ENCODE measurements at regions not wholly inside any gene's neighbourhood (a gene's known extent, or its start where the extent isn't known, plus 50 kb on each side); places are given as distances from the start of the nearest gene placed in this dataset.

GRCh38 chr5:44252545-44252944 lies 136.7 kb downstream of the FGF10 start:
- no peak overlapping the region for H4K5ac ChIP-seq (ENCODE audit: low read length)
- no peak overlapping the region for H3K9ac ChIP-seq (ENCODE audit: low read length)
- peak overlapping the region; percentile 4 for H2BK15ac ChIP-seq (replicated peaks; ENCODE audit: low read depth)
- H3K27ac ChIP-seq (ENCODE audit: low read depth, low read length) = no peak overlapping the region
- no peak overlapping the region for H3K4me2 ChIP-seq (ENCODE audit: low read length)
- H4K8ac ChIP-seq (ENCODE audit: low read depth, low read length) = no peak overlapping the region
- no peak overlapping the region for H3K18ac ChIP-seq (ENCODE audit: low read length)
- H3K23ac ChIP-seq (ENCODE audit: low read length) = no peak overlapping the region
- no peak overlapping the region for H3K4ac ChIP-seq (ENCODE audit: low read depth, low read length)
- H2AK5ac ChIP-seq (ENCODE audit: low read length) = no peak overlapping the region
- no peaks in the 10 kb centered on the region for H3K27me3 ChIP-seq (ENCODE audit: insufficient read depth, low read length, poor library complexity)
- DNase-seq = no peak
- H3K79me1 ChIP-seq (ENCODE audit: low read length) = no peaks in the 10 kb centered on the region
- H2BK120ac ChIP-seq (ENCODE audit: low read depth, low read length) = no peak overlapping the region
- H3K56ac ChIP-seq (ENCODE audit: low read length) = no peak overlapping the region
- no peak overlapping the region for H2BK5ac ChIP-seq (ENCODE audit: low read length)
- H3K4me1 ChIP-seq (ENCODE audit: control insufficient read depth, low read depth, low read length) = peaks cover 3% of the 10 kb centered on the region
- no CpG with 5 or more reads among the region's 2 CpGs for WGBS (ENCODE audit: extremely low coverage, insufficient coverage, low lambda C conversion rate)
- no peaks in the 10 kb centered on the region for H3K79me2 ChIP-seq (ENCODE audit: control insufficient read depth, insufficient read depth, low read length)
- no peaks in the 10 kb centered on the region for H3K36me3 ChIP-seq (ENCODE audit: control insufficient read depth, insufficient read depth, low read length)
- H3K4me3 ChIP-seq (ENCODE audit: low read length) = no peak overlapping the region

GRCh38 chr5:44246986-44247385 lies 142.2 kb downstream of the FGF10 start:
- H3K18ac ChIP-seq (ENCODE audit: low read length) = no peak overlapping the region
- no peak overlapping the region for H3K4ac ChIP-seq (ENCODE audit: low read depth, low read length)
- H3K56ac ChIP-seq (ENCODE audit: low read length) = no peak overlapping the region
- H3K27ac ChIP-seq (ENCODE audit: low read depth, low read length) = no peak overlapping the region
- no peak overlapping the region for H2BK5ac ChIP-seq (ENCODE audit: low read length)
- no peaks in the 10 kb centered on the region for H3K36me3 ChIP-seq (ENCODE audit: control insufficient read depth, insufficient read depth, low read length)
- no peak overlapping the region for H4K8ac ChIP-seq (ENCODE audit: low read depth, low read length)
- no peak overlapping the region for H2AK5ac ChIP-seq (ENCODE audit: low read length)
- H3K4me1 ChIP-seq (ENCODE audit: control insufficient read depth, low read depth, low read length) = no peaks in the 10 kb centered on the region
- no peak overlapping the region for H3K4me2 ChIP-seq (ENCODE audit: low read length)
- no peak overlapping the region for H2BK120ac ChIP-seq (ENCODE audit: low read depth, low read length)
- no peak overlapping the region for H3K23ac ChIP-seq (ENCODE audit: low read length)
- no peak overlapping the region for H4K5ac ChIP-seq (ENCODE audit: low read length)
- H3K4me3 ChIP-seq (ENCODE audit: low read length) = no peak overlapping the region
- no peak overlapping the region for H3K9ac ChIP-seq (ENCODE audit: low read length)
- H3K79me1 ChIP-seq (ENCODE audit: low read length) = no peaks in the 10 kb centered on the region
- H3K27me3 ChIP-seq (ENCODE audit: insufficient read depth, low read length, poor library complexity) = no peaks in the 10 kb centered on the region
- no peaks in the 10 kb centered on the region for H3K79me2 ChIP-seq (ENCODE audit: control insufficient read depth, insufficient read depth, low read length)
- H2BK15ac ChIP-seq (replicated peaks; ENCODE audit: low read depth) = no peak overlapping the region
- no peak for DNase-seq
- WGBS (ENCODE audit: extremely low coverage, insufficient coverage, low lambda C conversion rate) = no CpG with 5 or more reads among the region's 2 CpGs

GRCh38 chr5:44245935-44246334 lies 143.3 kb downstream of the FGF10 start:
- H3K27me3 ChIP-seq (ENCODE audit: insufficient read depth, low read length, poor library complexity) = no peaks in the 10 kb centered on the region
- no peaks in the 10 kb centered on the region for H3K79me1 ChIP-seq (ENCODE audit: low read length)
- no peaks in the 10 kb centered on the region for H3K4me1 ChIP-seq (ENCODE audit: control insufficient read depth, low read depth, low read length)
- no peaks in the 10 kb centered on the region for H3K36me3 ChIP-seq (ENCODE audit: control insufficient read depth, insufficient read depth, low read length)
- no CpG with 5 or more reads among the region's 1 CpG for WGBS (ENCODE audit: extremely low coverage, insufficient coverage, low lambda C conversion rate)
- H2AK5ac ChIP-seq (ENCODE audit: low read length) = no peak overlapping the region
- H2BK5ac ChIP-seq (ENCODE audit: low read length) = no peak overlapping the region
- no peak overlapping the region for H4K8ac ChIP-seq (ENCODE audit: low read depth, low read length)
- H3K4me2 ChIP-seq (ENCODE audit: low read length) = no peak overlapping the region
- H4K5ac ChIP-seq (ENCODE audit: low read length) = no peak overlapping the region
- H2BK120ac ChIP-seq (ENCODE audit: low read depth, low read length) = no peak overlapping the region
- no peak for DNase-seq
- H3K79me2 ChIP-seq (ENCODE audit: control insufficient read depth, insufficient read depth, low read length) = no peaks in the 10 kb centered on the region
- H3K18ac ChIP-seq (ENCODE audit: low read length) = no peak overlapping the region
- H3K4me3 ChIP-seq (ENCODE audit: low read length) = no peak overlapping the region
- H2BK15ac ChIP-seq (replicated peaks; ENCODE audit: low read depth) = no peak overlapping the region
- no peak overlapping the region for H3K23ac ChIP-seq (ENCODE audit: low read length)
- H3K4ac ChIP-seq (ENCODE audit: low read depth, low read length) = no peak overlapping the region
- H3K27ac ChIP-seq (ENCODE audit: low read depth, low read length) = no peak overlapping the region
- no peak overlapping the region for H3K9ac ChIP-seq (ENCODE audit: low read length)
- H3K56ac ChIP-seq (ENCODE audit: low read length) = no peak overlapping the region

- no peak for DNase-seq
- Histone ChIP-seq H3K56ac (ENCODE audit: low read length) (no peak overlapping the region), H3K4me2 (ENCODE audit: low read length) (no peak overlapping the region), H4K8ac (ENCODE audit: low read depth, low read length) (no peak overlapping the region), H3K79me1 (ENCODE audit: low read length) (no peaks in the 10 kb centered on the region), H2BK5ac (ENCODE audit: low read length) (no peak overlapping the region), H3K79me2 (ENCODE audit: control insufficient read depth, insufficient read depth, low read length) (no peaks in the 10 kb centered on the region), H2AK5ac (ENCODE audit: low read length) (no peak overlapping the region), H3K4me3 (ENCODE audit: low read length) (no peak overlapping the region), H3K23ac (ENCODE audit: low read length) (no peak overlapping the region), H4K5ac (ENCODE audit: low read length) (no peak overlapping the region), H2BK15ac (replicated peaks; ENCODE audit: low read depth) (no peak overlapping the region), H3K18ac (ENCODE audit: low read length) (no peak overlapping the region), H2BK120ac (ENCODE audit: low read depth, low read length) (no peak overlapping the region), H3K4ac (ENCODE audit: low read depth, low read length) (no peak overlapping the region), H3K27me3 (ENCODE audit: insufficient read depth, low read length, poor library complexity) (no peaks in the 10 kb centered on the region), H3K27ac (ENCODE audit: low read depth, low read length) (no peak overlapping the region), H3K9ac (ENCODE audit: low read length) (no peak overlapping the region), H3K36me3 (ENCODE audit: control insufficient read depth, insufficient read depth, low read length) (no peaks in the 10 kb centered on the region), H3K4me1 (ENCODE audit: control insufficient read depth, low read depth, low read length) (no peaks in the 10 kb centered on the region)
- WGBS (ENCODE audit: extremely low coverage, insufficient coverage, low lambda C conversion rate) = no CpG with 5 or more reads among the region's 1 CpG
Measured at GRCh38 chr5:44242791-44243190, 146.4 kb downstream of the FGF10 start.

- H3K56ac ChIP-seq (ENCODE audit: low read length) = peak overlapping the region; percentile 38
- no peak overlapping the region for H2BK120ac ChIP-seq (ENCODE audit: low read depth, low read length)
- no peak overlapping the region for H3K23ac ChIP-seq (ENCODE audit: low read length)
- peak; percentile 28 for DNase-seq
- H2BK5ac ChIP-seq (ENCODE audit: low read length) = peak overlapping the region; percentile 56
- H2AK5ac ChIP-seq (ENCODE audit: low read length) = no peak overlapping the region
- no peak overlapping the region for H3K27ac ChIP-seq (ENCODE audit: low read depth, low read length)
- peak overlapping the region; percentile 86 for H3K4ac ChIP-seq (ENCODE audit: low read depth, low read length)
- no peak overlapping the region for H3K4me2 ChIP-seq (ENCODE audit: low read length)
- no peaks in the 10 kb centered on the region for H3K36me3 ChIP-seq (ENCODE audit: control insufficient read depth, insufficient read depth, low read length)
- H4K5ac ChIP-seq (ENCODE audit: low read length) = no peak overlapping the region
- H3K79me1 ChIP-seq (ENCODE audit: low read length) = no peaks in the 10 kb centered on the region
- H3K9ac ChIP-seq (ENCODE audit: low read length) = no peak overlapping the region
- no peaks in the 10 kb centered on the region for H3K79me2 ChIP-seq (ENCODE audit: control insufficient read depth, insufficient read depth, low read length)
- H3K4me1 ChIP-seq (ENCODE audit: control insufficient read depth, low read depth, low read length) = no peaks in the 10 kb centered on the region
- H3K4me3 ChIP-seq (ENCODE audit: low read length) = no peak overlapping the region
- WGBS (ENCODE audit: extremely low coverage, insufficient coverage, low lambda C conversion rate) = no CpG with 5 or more reads among the region's 4 CpGs
- H4K8ac ChIP-seq (ENCODE audit: low read depth, low read length) = no peak overlapping the region
- H2BK15ac ChIP-seq (replicated peaks; ENCODE audit: low read depth) = no peak overlapping the region
- H3K27me3 ChIP-seq (ENCODE audit: insufficient read depth, low read length, poor library complexity) = no peaks in the 10 kb centered on the region
- no peak overlapping the region for H3K18ac ChIP-seq (ENCODE audit: low read length)
Measured at GRCh38 chr5:44236040-44236439, 153.2 kb downstream of the FGF10 start.

GRCh38 chr5:44233691-44234090 lies 155.5 kb downstream of the FGF10 start:
- Histone ChIP-seq H2BK120ac (ENCODE audit: low read depth, low read length) (no peak overlapping the region), H3K4me1 (ENCODE audit: control insufficient read depth, low read depth, low read length) (no peaks in the 10 kb centered on the region), H3K4ac (ENCODE audit: low read depth, low read length) (no peak overlapping the region), H3K79me2 (ENCODE audit: control insufficient read depth, insufficient read depth, low read length) (no peaks in the 10 kb centered on the region), H3K23ac (ENCODE audit: low read length) (no peak overlapping the region), H3K4me3 (ENCODE audit: low read length) (no peak overlapping the region), H4K8ac (ENCODE audit: low read depth, low read length) (no peak overlapping the region), H3K36me3 (ENCODE audit: control insufficient read depth, insufficient read depth, low read length) (no peaks in the 10 kb centered on the region), H3K27me3 (ENCODE audit: insufficient read depth, low read length, poor library complexity) (no peaks in the 10 kb centered on the region), H2BK5ac (ENCODE audit: low read length) (no peak overlapping the region), H3K79me1 (ENCODE audit: low read length) (no peaks in the 10 kb centered on the region), H2BK15ac (replicated peaks; ENCODE audit: low read depth) (no peak overlapping the region), H3K9ac (ENCODE audit: low read length) (no peak overlapping the region), H2AK5ac (ENCODE audit: low read length) (no peak overlapping the region), H3K18ac (ENCODE audit: low read length) (no peak overlapping the region), H4K5ac (ENCODE audit: low read length) (no peak overlapping the region), H3K4me2 (ENCODE audit: low read length) (no peak overlapping the region), H3K56ac (ENCODE audit: low read length) (no peak overlapping the region), H3K27ac (ENCODE audit: low read depth, low read length) (no peak overlapping the region)
- WGBS (ENCODE audit: extremely low coverage, insufficient coverage, low lambda C conversion rate) = no CpG with 5 or more reads among the region's 2 CpGs
- no peak for DNase-seq

All from mesendoderm (in vitro differentiated cells).